T47D (cell line): ENCODE measurements at regions not wholly inside any gene's neighbourhood (a gene's known extent, or its start where the extent isn't known, plus 50 kb on each side); places are given as distances from the start of the nearest gene placed in this dataset.

Source experiments
- DNase-seq, 2 experiments: peaks; one replicate each; pipeline versions ENCODE4 v3.0.0 to v3.0.0-alpha.2; 2011 to 2012; ENCODE audit warnings: low read depth in 1 of 2, low spot score in 1 of 2
- JUND ChIP-seq: IDR thresholded peaks from 2 replicates; pipeline ENCODE4 v1.6.1; 2012; ENCODE audit warnings: low read depth
- in situ Hi-C: cut with HindIII; loops from 2 replicates; pipeline ENCODE4 v1.10.0; 2016; ENCODE audit warnings: low sequenced_read_pairs, low pct_unique_long_range_greater_than_20kb

GRCh38 chr17:70454377-70454776, 285.0 kb downstream of the KCNJ2 start:
- DNase-seq, result no peak
- no peak for TF ChIP-seq JUND
- in situ Hi-C loops, result no loop called here

GRCh38 chr17:70454908-70455307, 285.6 kb downstream of the KCNJ2 start:
- no peak for TF ChIP-seq JUND
- in situ Hi-C loops, result no loop called here
- DNase-seq, result no peak

- in situ Hi-C loops, result no loop called here
- TF ChIP-seq JUND, result no peak
- no peak for DNase-seq
Observed at GRCh38 chr17:70464995-70465394, 295.7 kb downstream of the KCNJ2 start.

- TF ChIP-seq JUND, result no peak
- in situ Hi-C loops, result no loop called here
- DNase-seq, result no peak
Observed at GRCh38 chr17:70468661-70469060, 299.3 kb downstream of the KCNJ2 start.

- in situ Hi-C loops, result no loop called here
- TF ChIP-seq JUND, result no peak
- DNase-seq, result no peak
Observed at GRCh38 chr17:70473049-70473448, 303.7 kb downstream of the KCNJ2 start.

- in situ Hi-C loops, result no loop called here
- DNase-seq, result no peak
- TF ChIP-seq JUND, result no peak
Observed at GRCh38 chr17:70476368-70476767, 307.0 kb downstream of the KCNJ2 start.

- no peak for TF ChIP-seq JUND
- no peak for DNase-seq
- in situ Hi-C loops, result no loop called here
Observed at GRCh38 chr17:70478902-70479301, 309.6 kb downstream of the KCNJ2 start.

- DNase-seq, result no peak
- in situ Hi-C loops, result no loop called here
- TF ChIP-seq JUND, result no peak
Observed at GRCh38 chr17:70479779-70480178, 310.4 kb downstream of the KCNJ2 start.

- DNase-seq, result peak in 1 of 2 experiments; percentile 20
- in situ Hi-C loops, result no loop called here
- no peak for TF ChIP-seq JUND
Observed at GRCh38 chr17:70483624-70484023, 314.3 kb downstream of the KCNJ2 start.

GRCh38 chr17:70484050-70484449, 314.7 kb downstream of the KCNJ2 start:
- DNase-seq, result no peak
- no peak for TF ChIP-seq JUND
- in situ Hi-C loops, result no loop called here

- in situ Hi-C loops, result no loop called here
- no peak for TF ChIP-seq JUND
- DNase-seq, result no peak
Observed at GRCh38 chr17:70484496-70484895, 315.2 kb downstream of the KCNJ2 start.

- TF ChIP-seq JUND, result no peak
- in situ Hi-C loops, result no loop called here
- DNase-seq, result no peak
Observed at GRCh38 chr17:70492368-70492767, 323.0 kb downstream of the KCNJ2 start.

- in situ Hi-C loops, result no loop called here
- TF ChIP-seq JUND, result no peak
- no peak for DNase-seq
Observed at GRCh38 chr17:70493277-70493874, 324.0 kb downstream of the KCNJ2 start.

GRCh38 chr17:70498631-70499030, 329.3 kb downstream of the KCNJ2 start:
- DNase-seq, result no peak
- in situ Hi-C loops, result no loop called here
- no peak for TF ChIP-seq JUND
